Tibial nerve (tissue), 4 donors: ENCODE measurements at regions not wholly inside any gene's neighbourhood (a gene's known extent, or its start where the extent isn't known, plus 50 kb on each side); places are given as distances from the start of the nearest gene placed in this dataset.
"Not testable (repeated sequence)": the region's sequence is repeated elsewhere in the genome, so short reads cannot be mapped to it uniquely, and the experiment has no call there.

Experiments
- DNase-seq, 2 donors: peaks; one replicate each; pipeline ENCODE4 v3.0.0-alpha.2; 2019; ENCODE audit warnings: low spot score in 2 of 2
- H3K27ac ChIP-seq, 4 donors: fragments of 200-600 bp; sonication (generic) in 3 of 4; one replicate each; pipeline ENCODE4 v1.5.1; 2017 to 2019; ENCODE audit warnings: mild to moderate bottlenecking in 1 of 4
- H3K27me3 ChIP-seq, 2 donors: fragments of 200-600 bp; sonication (generic) in 1 of 2; one replicate each; pipeline versions ENCODE4 v1.5.1 to v1.6.0; 2017 to 2019
- H3K36me3 ChIP-seq, 3 donors: fragments of 200-600 bp; sonication (generic); one replicate each; pipeline ENCODE4 v1.5.1; 2018 to 2019
- H3K4me1 ChIP-seq, 4 donors: fragments of 200-600 bp; sonication (generic) in 3 of 4; one replicate each; pipeline ENCODE4 v1.5.1; 2017 to 2019
- H3K4me3 ChIP-seq, 4 donors: fragments of 200-600 bp; sonication (generic) in 3 of 4; one replicate each; pipeline ENCODE4 v1.5.1; 2017 to 2019; ENCODE audit warnings: mild to moderate bottlenecking in 1 of 4, moderate library complexity in 1 of 4
- H3K9me3 ChIP-seq, 4 donors: fragments of 200-600 bp; sonication (generic) in 3 of 4; one replicate each; pipeline ENCODE4 v1.5.1; 2017 to 2019
- EP300 ChIP-seq, 2 donors: sonication (generic); formaldehyde crosslinking; IDR thresholded peaks; one replicate each; pipeline ENCODE4 v1.6.1; 2017; ENCODE audit warnings: antibody characterized with exemption in 2 of 2, mild to moderate bottlenecking in 1 of 2
- POLR2A ChIP-seq, 2 donors: fragments of 450-650 bp; IDR thresholded peaks; one replicate each; pipeline ENCODE4 v1.6.1; 2017; ENCODE audit warnings: antibody characterized with exemption in 2 of 2, mild to moderate bottlenecking in 2 of 2, moderate library complexity in 2 of 2
- WGBS, 2 donors: methylation state at CpG; one replicate each; pipeline ENCODE4 v1.1.5; 2018; 5-methylcytosine and 5-hydroxymethylcytosine counted together
- TF ChIP-seq, protein P1 (sequence below), 5 experiments: fragments of 200-600 bp in 3 of 5; fragments of 450-650 bp in 2 of 5; sonication (generic) in 3 of 5; IDR thresholded peaks; one replicate each; pipeline ENCODE4 v1.5.1; 2016 to 2019; ENCODE audit warnings: antibody characterized with exemption in 5 of 5, mild to moderate bottlenecking in 3 of 5, moderate library complexity in 2 of 5

GRCh38 chr13:78499802-78500201 lies 103.5 kb downstream of the POU4F1 start:
- no peaks in the 10 kb centered on the region for H3K9me3 ChIP-seq
- H3K4me3 ChIP-seq, result no peak overlapping the region
- no peak for DNase-seq
- TF ChIP-seq, protein P1, sequence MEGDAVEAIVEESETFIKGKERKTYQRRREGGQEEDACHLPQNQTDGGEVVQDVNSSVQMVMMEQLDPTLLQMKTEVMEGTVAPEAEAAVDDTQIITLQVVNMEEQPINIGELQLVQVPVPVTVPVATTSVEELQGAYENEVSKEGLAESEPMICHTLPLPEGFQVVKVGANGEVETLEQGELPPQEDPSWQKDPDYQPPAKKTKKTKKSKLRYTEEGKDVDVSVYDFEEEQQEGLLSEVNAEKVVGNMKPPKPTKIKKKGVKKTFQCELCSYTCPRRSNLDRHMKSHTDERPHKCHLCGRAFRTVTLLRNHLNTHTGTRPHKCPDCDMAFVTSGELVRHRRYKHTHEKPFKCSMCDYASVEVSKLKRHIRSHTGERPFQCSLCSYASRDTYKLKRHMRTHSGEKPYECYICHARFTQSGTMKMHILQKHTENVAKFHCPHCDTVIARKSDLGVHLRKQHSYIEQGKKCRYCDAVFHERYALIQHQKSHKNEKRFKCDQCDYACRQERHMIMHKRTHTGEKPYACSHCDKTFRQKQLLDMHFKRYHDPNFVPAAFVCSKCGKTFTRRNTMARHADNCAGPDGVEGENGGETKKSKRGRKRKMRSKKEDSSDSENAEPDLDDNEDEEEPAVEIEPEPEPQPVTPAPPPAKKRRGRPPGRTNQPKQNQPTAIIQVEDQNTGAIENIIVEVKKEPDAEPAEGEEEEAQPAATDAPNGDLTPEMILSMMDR (IDR thresholded peaks at IDR 0.05), result no peak
- TF ChIP-seq POLR2A (IDR thresholded peaks at IDR 0.05) (no peak), EP300 (IDR thresholded peaks at IDR 0.05) (no peak)
- H3K27me3 ChIP-seq, result no peaks in the 10 kb centered on the region
- H3K36me3 ChIP-seq, result no peaks in the 10 kb centered on the region
- H3K27ac ChIP-seq, result no peak overlapping the region
- no peaks in the 10 kb centered on the region for H3K4me1 ChIP-seq
- WGBS, 2 donors, result 39 to 47% methylated on average over 4 of the region's 4 CpGs

GRCh38 chr13:78497702-78498355 lies 105.5 kb downstream of the POU4F1 start:
- H3K4me3 ChIP-seq, result no peak overlapping the region
- H3K27ac ChIP-seq, result no peak overlapping the region
- H3K4me1 ChIP-seq, result no peaks in the 10 kb centered on the region
- 70 to 73% methylated on average over 8 of the region's 8 CpGs for WGBS, 2 donors
- H3K27me3 ChIP-seq, result no peaks in the 10 kb centered on the region
- no peaks in the 10 kb centered on the region for H3K9me3 ChIP-seq
- no peaks in the 10 kb centered on the region for H3K36me3 ChIP-seq
- TF ChIP-seq POLR2A (IDR thresholded peaks at IDR 0.05) (no peak), EP300 (IDR thresholded peaks at IDR 0.05) (no peak)
- TF ChIP-seq, protein P1 (IDR thresholded peaks at IDR 0.05), result no peak
- DNase-seq, result no peak

GRCh38 chr13:78491978-78492377 lies 111.4 kb downstream of the POU4F1 start:
- Histone ChIP-seq H3K9me3 (peaks cover 0 to 3% (median 0%) of the 10 kb centered on the region in 4 donors), H3K27me3 (no peaks in the 10 kb centered on the region), H3K4me3 (no peak overlapping the region), H3K27ac (no peak overlapping the region), H3K36me3 (no peaks in the 10 kb centered on the region), H3K4me1 (no peaks in the 10 kb centered on the region)
- TF ChIP-seq, protein P1 (IDR thresholded peaks at IDR 0.05), result no peak
- TF ChIP-seq POLR2A (IDR thresholded peaks at IDR 0.05), result no peak
- TF ChIP-seq EP300 (IDR thresholded peaks at IDR 0.05), result no peak
- DNase-seq, result no peak

- not testable (repeated sequence) for H3K4me3 ChIP-seq, DNase-seq, H3K36me3 ChIP-seq, H3K4me1 ChIP-seq, H3K27ac ChIP-seq, H3K27me3 ChIP-seq, H3K9me3 ChIP-seq
- WGBS, 2 donors, result 84% methylated on average over 7 of the region's 7 CpGs
These were observed 113.1 kb downstream of the POU4F1 start for GRCh38 chr13:78490225-78490624.

DNA sequence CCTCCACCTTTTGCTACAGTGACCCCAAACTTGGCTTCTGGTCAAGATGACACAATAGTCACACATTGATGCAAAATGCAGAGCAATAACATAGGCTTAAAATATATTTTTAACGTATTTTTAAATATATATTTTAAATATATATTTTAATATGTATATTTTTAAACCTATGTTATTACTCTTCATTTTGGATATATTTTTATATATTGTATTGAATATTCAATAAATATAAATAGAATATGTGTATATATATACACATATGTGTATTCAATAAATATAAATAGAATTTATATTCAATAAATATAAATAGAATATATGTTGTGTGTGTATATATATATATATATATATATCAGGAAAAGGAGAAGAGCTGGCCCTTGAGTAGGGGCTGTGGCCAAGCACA lies 115.6 kb downstream of the POU4F1 start:
- Histone ChIP-seq H3K36me3 (no peaks in the 10 kb centered on the region), H3K27me3 (no peaks in the 10 kb centered on the region), H3K4me1 (no peaks in the 10 kb centered on the region), H3K4me3 (no peak overlapping the region), H3K27ac (no peak overlapping the region), H3K9me3 (peaks cover 0 to 3% (median 0%) of the 10 kb centered on the region in 4 donors)
- TF ChIP-seq EP300 (IDR thresholded peaks at IDR 0.05), result no peak
- TF ChIP-seq, protein P1 (IDR thresholded peaks at IDR 0.05), result no peak
- no peak for TF ChIP-seq POLR2A (IDR thresholded peaks at IDR 0.05)
- WGBS, 2 donors, result 83 to 84% methylated on average over 1 of the region's 1 CpG
- no peak for DNase-seq

DNA sequence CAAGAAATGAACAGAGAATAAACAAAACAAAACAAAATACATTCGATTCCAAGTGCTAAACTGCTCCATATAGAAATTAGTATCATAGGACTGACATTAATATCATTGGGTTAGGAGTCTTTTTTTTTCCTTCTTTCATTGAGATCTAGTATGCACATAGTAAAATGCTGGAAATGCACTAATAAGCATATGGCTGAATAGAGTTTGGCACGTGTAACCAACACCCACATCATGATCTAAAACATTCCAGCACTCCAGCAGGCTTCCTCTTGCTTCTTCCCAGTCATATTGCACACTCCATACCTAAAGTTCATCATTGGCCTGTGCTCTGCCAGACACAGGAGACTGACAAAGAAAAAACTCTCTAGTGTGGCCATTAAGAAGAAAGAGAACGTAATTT lies 117.5 kb downstream of the POU4F1 start:
- Histone ChIP-seq H3K4me3 (no peak overlapping the region), H3K27ac (no peak overlapping the region), H3K27me3 (no peaks in the 10 kb centered on the region), H3K9me3 (no peaks in the 10 kb centered on the region), H3K4me1 (no peaks in the 10 kb centered on the region), H3K36me3 (no peaks in the 10 kb centered on the region)
- DNase-seq, result no peak
- no peak for TF ChIP-seq EP300 (IDR thresholded peaks at IDR 0.05)
- TF ChIP-seq POLR2A (IDR thresholded peaks at IDR 0.05), result no peak
- 63 to 66% methylated on average over 3 of the region's 3 CpGs for WGBS, 2 donors
